NT2/D1 (cell line): ENCODE measurements at regions not wholly inside any gene's neighbourhood (a gene's known extent, or its start where the extent isn't known, plus 50 kb on each side); places are given as distances from the start of the nearest gene placed in this dataset.

Experiments used
- YY1 ChIP-seq: IDR thresholded peaks from 2 replicates; pipeline ENCODE4 v1.6.1; 2011; ENCODE audit not compliant: insufficient read length, insufficient read depth
- ZNF274 ChIP-seq: IDR thresholded peaks from 2 replicates; pipeline ENCODE4 v1.6.1; 2011; ENCODE audit warnings: mild to moderate bottlenecking, low read depth, low read length

DNA sequence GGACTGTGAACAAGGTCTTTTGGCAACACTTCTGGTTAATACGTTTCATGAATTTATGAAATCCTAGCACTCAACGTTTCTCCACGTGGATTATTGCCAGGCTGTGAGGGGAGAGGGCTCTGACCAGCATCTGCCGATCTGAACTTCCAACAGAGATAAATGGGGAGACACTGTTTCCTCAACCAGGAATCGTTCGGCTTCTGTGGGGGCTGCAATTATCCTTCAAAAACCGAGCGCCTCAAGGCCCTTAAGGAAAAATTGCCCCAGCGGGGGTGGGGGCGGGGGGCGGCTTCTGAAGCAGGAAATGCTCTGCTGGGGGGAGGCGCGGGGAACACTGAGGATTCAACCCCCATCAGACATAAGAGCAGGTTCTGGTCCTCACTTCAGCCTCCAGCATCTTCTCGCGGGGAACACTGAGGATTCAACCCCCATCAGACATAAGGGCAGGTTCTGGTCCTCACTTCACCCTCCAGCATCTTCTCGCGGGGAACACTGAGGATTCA, 155.6 kb downstream of the BRD1 start:
- TF ChIP-seq YY1, result no peak
- TF ChIP-seq ZNF274, result no peak
